ENCODE measurements at regions not wholly inside any gene's neighbourhood (a gene's known extent, or its start where the extent isn't known, plus 50 kb on each side); places are given as distances from the start of the nearest gene placed in this dataset.

DNA sequence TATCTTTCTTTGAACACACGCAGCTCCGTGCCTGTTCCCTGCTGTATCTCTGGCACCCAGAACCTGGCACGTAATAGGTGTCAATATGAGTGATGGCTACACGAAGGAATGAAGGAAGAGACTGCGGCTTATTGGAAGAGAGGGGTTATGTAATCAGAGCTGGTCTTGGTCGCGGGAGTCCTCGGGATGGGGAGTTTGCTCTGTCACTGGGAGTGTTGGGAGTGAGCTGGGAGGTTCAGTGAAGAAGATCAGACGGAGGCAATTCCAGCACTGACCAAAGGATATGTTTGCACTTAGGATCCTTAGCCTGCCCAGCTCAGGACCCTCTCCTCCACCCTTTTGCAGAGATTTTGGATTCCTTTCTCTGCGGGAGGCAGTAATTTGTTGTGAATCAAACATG, 709.1 kb downstream of the PTPRU start:
- TF ChIP-seq GABPA (IDR thresholded peaks at IDR 0.05 in 1 of 2, conservative IDR thresholded peaks at IDR 0.05 in 1 of 2) = no peak
- no peak for TF ChIP-seq TAF1 (conservative IDR thresholded peaks at IDR 0.05)
- no peak for TF ChIP-seq YY1 (IDR thresholded peaks at IDR 0.05)
- no peak for TF ChIP-seq EGR1 (IDR thresholded peaks at IDR 0.05; ENCODE audit: low read depth in 2 of 2)
- no peak for TF ChIP-seq FOXA1 (IDR thresholded peaks at IDR 0.05)
- TF ChIP-seq, protein P1, sequence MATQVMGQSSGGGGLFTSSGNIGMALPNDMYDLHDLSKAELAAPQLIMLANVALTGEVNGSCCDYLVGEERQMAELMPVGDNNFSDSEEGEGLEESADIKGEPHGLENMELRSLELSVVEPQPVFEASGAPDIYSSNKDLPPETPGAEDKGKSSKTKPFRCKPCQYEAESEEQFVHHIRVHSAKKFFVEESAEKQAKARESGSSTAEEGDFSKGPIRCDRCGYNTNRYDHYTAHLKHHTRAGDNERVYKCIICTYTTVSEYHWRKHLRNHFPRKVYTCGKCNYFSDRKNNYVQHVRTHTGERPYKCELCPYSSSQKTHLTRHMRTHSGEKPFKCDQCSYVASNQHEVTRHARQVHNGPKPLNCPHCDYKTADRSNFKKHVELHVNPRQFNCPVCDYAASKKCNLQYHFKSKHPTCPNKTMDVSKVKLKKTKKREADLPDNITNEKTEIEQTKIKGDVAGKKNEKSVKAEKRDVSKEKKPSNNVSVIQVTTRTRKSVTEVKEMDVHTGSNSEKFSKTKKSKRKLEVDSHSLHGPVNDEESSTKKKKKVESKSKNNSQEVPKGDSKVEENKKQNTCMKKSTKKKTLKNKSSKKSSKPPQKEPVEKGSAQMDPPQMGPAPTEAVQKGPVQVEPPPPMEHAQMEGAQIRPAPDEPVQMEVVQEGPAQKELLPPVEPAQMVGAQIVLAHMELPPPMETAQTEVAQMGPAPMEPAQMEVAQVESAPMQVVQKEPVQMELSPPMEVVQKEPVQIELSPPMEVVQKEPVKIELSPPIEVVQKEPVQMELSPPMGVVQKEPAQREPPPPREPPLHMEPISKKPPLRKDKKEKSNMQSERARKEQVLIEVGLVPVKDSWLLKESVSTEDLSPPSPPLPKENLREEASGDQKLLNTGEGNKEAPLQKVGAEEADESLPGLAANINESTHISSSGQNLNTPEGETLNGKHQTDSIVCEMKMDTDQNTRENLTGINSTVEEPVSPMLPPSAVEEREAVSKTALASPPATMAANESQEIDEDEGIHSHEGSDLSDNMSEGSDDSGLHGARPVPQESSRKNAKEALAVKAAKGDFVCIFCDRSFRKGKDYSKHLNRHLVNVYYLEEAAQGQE (IDR thresholded peaks at IDR 0.05) = no peak
- no peak for TF ChIP-seq MAX (IDR thresholded peaks at IDR 0.05)
- TF ChIP-seq NR2F2 (IDR thresholded peaks at IDR 0.05) = no peak
- no peak for TF ChIP-seq RXRA (IDR thresholded peaks at IDR 0.05)
- no peak for TF ChIP-seq RAD21 (IDR thresholded peaks at IDR 0.05)
- TF ChIP-seq, protein P2, sequence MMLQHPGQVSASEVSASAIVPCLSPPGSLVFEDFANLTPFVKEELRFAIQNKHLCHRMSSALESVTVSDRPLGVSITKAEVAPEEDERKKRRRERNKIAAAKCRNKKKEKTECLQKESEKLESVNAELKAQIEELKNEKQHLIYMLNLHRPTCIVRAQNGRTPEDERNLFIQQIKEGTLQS (IDR thresholded peaks at IDR 0.05) = no peak
- no peak for TF ChIP-seq HNF4A (conservative IDR thresholded peaks at IDR 0.05)
- Histone ChIP-seq H3K36me3 (ENCODE audit: control insufficient read depth in 4 of 4, insufficient read depth in 3 of 4, low read depth in 1 of 4, low read length in 3 of 4) (no peaks in the 10 kb centered on the region), H3K4me1 (ENCODE audit: control insufficient read depth in 4 of 4, insufficient read depth in 4 of 4, low read length in 3 of 4) (no peaks in the 10 kb centered on the region), H3K9ac (ENCODE audit: low read depth in 1 of 2, low read length in 2 of 2) (no peak overlapping the region), H3K27ac (ENCODE audit: low read depth in 1 of 2, low read length in 2 of 2) (no peak overlapping the region), H3K4me3 (ENCODE audit: low read depth in 1 of 3, low read length in 3 of 3) (no peak overlapping the region), H3K9me3 (ENCODE audit: control insufficient read depth in 4 of 4, low read length in 3 of 4) (no peaks in the 10 kb centered on the region), H3K27me3 (ENCODE audit: control insufficient read depth in 4 of 4, insufficient read depth in 4 of 4, low read length in 3 of 4) (peaks cover 0 to 9% (median 0%) of the 10 kb centered on the region in 4 donors)
- 36% methylated on average over 10 of the region's 10 CpGs for WGBS
- no peak for DNase-seq (ENCODE audit: low spot score)

GRCh38 chr1:29944253-29944905, 708.1 kb downstream of the PTPRU start:
- no peak overlapping the region for H3K27ac ChIP-seq (ENCODE audit: low read depth in 1 of 2, low read length in 2 of 2)
- H3K9ac ChIP-seq (ENCODE audit: low read depth in 1 of 2, low read length in 2 of 2) = no peak overlapping the region
- WGBS = 66% methylated on average over 15 of the region's 15 CpGs
- H3K4me3 ChIP-seq (ENCODE audit: low read depth in 1 of 3, low read length in 3 of 3) = no peak overlapping the region
- no peaks in the 10 kb centered on the region for H3K36me3 ChIP-seq (ENCODE audit: control insufficient read depth in 4 of 4, insufficient read depth in 3 of 4, low read depth in 1 of 4, low read length in 3 of 4)
- no peak for DNase-seq (ENCODE audit: low spot score)
- no peaks in the 10 kb centered on the region for H3K9me3 ChIP-seq (ENCODE audit: control insufficient read depth in 4 of 4, low read length in 3 of 4)
- peaks cover 0 to 9% (median 0%) of the 10 kb centered on the region in 4 donors for H3K27me3 ChIP-seq (ENCODE audit: control insufficient read depth in 4 of 4, insufficient read depth in 4 of 4, low read length in 3 of 4)
- TF ChIP-seq MAX (IDR thresholded peaks at IDR 0.05) = no peak
- no peak for TF ChIP-seq SP1 (IDR thresholded peaks at IDR 0.05)
- no peak for TF ChIP-seq FOXA1 (IDR thresholded peaks at IDR 0.05)
- TF ChIP-seq EGR1 (IDR thresholded peaks at IDR 0.05; ENCODE audit: low read depth in 2 of 2) = no peak
- TF ChIP-seq HNF4G (IDR thresholded peaks at IDR 0.05) = no peak
- TF ChIP-seq, protein P1 (IDR thresholded peaks at IDR 0.05) = no peak
- TF ChIP-seq RAD21 (IDR thresholded peaks at IDR 0.05) = no peak
- no peak for TF ChIP-seq RXRA (IDR thresholded peaks at IDR 0.05)
- H3K4me1 ChIP-seq (ENCODE audit: control insufficient read depth in 4 of 4, insufficient read depth in 4 of 4, low read length in 3 of 4) = no peaks in the 10 kb centered on the region
